Karpas-422 (cell line): ENCODE measurements at regions not wholly inside any gene's neighbourhood (a gene's known extent, or its start where the extent isn't known, plus 50 kb on each side); places are given as distances from the start of the nearest gene placed in this dataset.

Source experiments
- DNase-seq: peaks from one replicate; pipeline ENCODE4 v3.0.0-alpha.2; 2015
- H2AFZ ChIP-seq: fragments of 200-600 bp; sonication (generic); 2 replicates; pipeline ENCODE4 v1.6.1; 2014; ENCODE audit warnings: antibody characterized with exemption, low read length, mixed read lengths
- H3K27ac ChIP-seq: fragments of 200-600 bp; sonication (generic); 2 replicates; pipeline ENCODE4 v1.5.1; 2014; ENCODE audit warnings: mild to moderate bottlenecking, low read length, moderate library complexity
- H3K27me3 ChIP-seq: fragments of 200-600 bp; sonication (generic); 2 replicates; pipeline ENCODE4 v1.6.1; 2014; ENCODE audit warnings: low read length, mixed read lengths
- H3K36me3 ChIP-seq: fragments of 200-600 bp; sonication (generic); 2 replicates; pipeline ENCODE4 v1.6.1; 2014; ENCODE audit warnings: low read length, mixed read lengths; ENCODE audit not compliant: insufficient read depth
- H3K4me1 ChIP-seq: fragments of 200-600 bp; sonication (generic); 2 replicates; pipeline ENCODE4 v1.6.1; 2014; ENCODE audit warnings: mild to moderate bottlenecking, low read length, mixed read lengths
- H3K4me2 ChIP-seq: fragments of 200-600 bp; sonication (generic); 2 replicates; pipeline ENCODE4 v1.6.1; 2014; ENCODE audit warnings: low read length, low read depth, mild to moderate bottlenecking; ENCODE audit not compliant: poor library complexity, severe bottlenecking
- H3K4me3 ChIP-seq: fragments of 200-600 bp; sonication (generic); 2 replicates; pipeline ENCODE4 v1.5.1; 2014; ENCODE audit warnings: mild to moderate bottlenecking, antibody characterized with exemption, low read length, mixed read lengths
- H3K79me2 ChIP-seq: fragments of 200-600 bp; sonication (generic); 2 replicates; pipeline ENCODE4 v1.6.1; 2014; ENCODE audit warnings: mild to moderate bottlenecking, low read length, mixed read lengths
- H3K9ac ChIP-seq: fragments of 200-600 bp; sonication (generic); 2 replicates; pipeline ENCODE4 v1.6.0; 2014; ENCODE audit warnings: low read length
- H3K9me2 ChIP-seq: fragments of 200-600 bp; sonication (generic), shearing (Covaris generic); replicated peaks from 2 replicates; pipeline ENCODE4 v1.6.0; 2014; ENCODE audit warnings: mild to moderate bottlenecking, low read length, moderate library complexity; ENCODE audit not compliant: insufficient read depth
- H3K9me3 ChIP-seq: fragments of 300-700, 200-600 bp; sonication (generic); 2 replicates; pipeline ENCODE4 v1.6.1; 2014; ENCODE audit warnings: low read length, mixed read lengths
- H4K20me1 ChIP-seq: fragments of 200-600 bp; sonication (generic); 2 replicates; pipeline ENCODE4 v1.6.1; 2014; ENCODE audit warnings: mild to moderate bottlenecking, antibody characterized with exemption, low read length, low read depth; ENCODE audit not compliant: insufficient read depth

- no peaks in the 10 kb centered on the region for H3K36me3 ChIP-seq
- no peaks in the 10 kb centered on the region for H3K4me1 ChIP-seq
- no peak overlapping the region for H3K4me2 ChIP-seq
- no peaks in the 10 kb centered on the region for H3K79me2 ChIP-seq
- no peak overlapping the region for H3K4me3 ChIP-seq
- H3K27me3 ChIP-seq, result no peaks in the 10 kb centered on the region
- H3K9ac ChIP-seq, result no peak overlapping the region
- H3K9me2 ChIP-seq, result no peaks in the 10 kb centered on the region
- H2AFZ ChIP-seq, result no peak overlapping the region
- H3K27ac ChIP-seq, result no peak overlapping the region
- no peaks in the 10 kb centered on the region for H4K20me1 ChIP-seq
- no peaks in the 10 kb centered on the region for H3K9me3 ChIP-seq
- no peak for DNase-seq
Observed at GRCh38 chr13:22111152-22111783, 440.4 kb downstream of the FGF9 start.

- no peaks in the 10 kb centered on the region for H3K27me3 ChIP-seq
- H3K9ac ChIP-seq, result no peak overlapping the region
- H3K36me3 ChIP-seq, result no peaks in the 10 kb centered on the region
- H3K79me2 ChIP-seq, result no peaks in the 10 kb centered on the region
- DNase-seq, result no peak
- H3K4me2 ChIP-seq, result no peak overlapping the region
- no peak overlapping the region for H2AFZ ChIP-seq
- H3K4me1 ChIP-seq, result no peaks in the 10 kb centered on the region
- no peak overlapping the region for H3K27ac ChIP-seq
- H3K9me3 ChIP-seq, result no peaks in the 10 kb centered on the region
- no peaks in the 10 kb centered on the region for H3K9me2 ChIP-seq
- no peaks in the 10 kb centered on the region for H4K20me1 ChIP-seq
- H3K4me3 ChIP-seq, result no peak overlapping the region
Observed at GRCh38 chr13:22111961-22112360, 441.1 kb downstream of the FGF9 start.

- Histone ChIP-seq H3K9me2 (no peaks in the 10 kb centered on the region), H3K9me3 (no peaks in the 10 kb centered on the region), H3K79me2 (no peaks in the 10 kb centered on the region), H3K36me3 (no peaks in the 10 kb centered on the region), H2AFZ (no peak overlapping the region), H3K9ac (no peak overlapping the region), H3K4me1 (no peaks in the 10 kb centered on the region), H4K20me1 (no peaks in the 10 kb centered on the region), H3K27me3 (no peaks in the 10 kb centered on the region), H3K4me3 (no peak overlapping the region), H3K27ac (no peak overlapping the region), H3K4me2 (no peak overlapping the region)
- no peak for DNase-seq
Observed at GRCh38 chr13:22112956-22113745, 442.3 kb downstream of the FGF9 start.

GRCh38 chr13:22114630-22115311 lies 443.9 kb downstream of the FGF9 start:
- Histone ChIP-seq H3K9me2 (no peaks in the 10 kb centered on the region), H3K4me2 (no peak overlapping the region), H2AFZ (no peak overlapping the region), H3K27ac (no peak overlapping the region), H3K79me2 (no peaks in the 10 kb centered on the region), H3K4me3 (no peak overlapping the region), H4K20me1 (no peaks in the 10 kb centered on the region), H3K27me3 (no peaks in the 10 kb centered on the region), H3K9ac (no peak overlapping the region), H3K9me3 (no peaks in the 10 kb centered on the region), H3K4me1 (no peaks in the 10 kb centered on the region), H3K36me3 (no peaks in the 10 kb centered on the region)
- DNase-seq, result no peak

- H3K4me1 ChIP-seq, result no peaks in the 10 kb centered on the region
- H3K79me2 ChIP-seq, result no peaks in the 10 kb centered on the region
- no peaks in the 10 kb centered on the region for H3K27me3 ChIP-seq
- no peaks in the 10 kb centered on the region for H3K9me3 ChIP-seq
- no peak overlapping the region for H3K4me2 ChIP-seq
- H2AFZ ChIP-seq, result no peak overlapping the region
- DNase-seq, result no peak
- H4K20me1 ChIP-seq, result no peaks in the 10 kb centered on the region
- H3K9me2 ChIP-seq, result no peaks in the 10 kb centered on the region
- no peak overlapping the region for H3K27ac ChIP-seq
- no peak overlapping the region for H3K9ac ChIP-seq
- H3K4me3 ChIP-seq, result no peak overlapping the region
- H3K36me3 ChIP-seq, result no peaks in the 10 kb centered on the region
Observed at GRCh38 chr13:22118158-22118557, 447.3 kb downstream of the FGF9 start.

- no peak overlapping the region for H3K9ac ChIP-seq
- no peak overlapping the region for H2AFZ ChIP-seq
- no peaks in the 10 kb centered on the region for H3K4me1 ChIP-seq
- no peaks in the 10 kb centered on the region for H3K36me3 ChIP-seq
- no peak overlapping the region for H3K27ac ChIP-seq
- no peak overlapping the region for H3K4me3 ChIP-seq
- no peaks in the 10 kb centered on the region for H3K27me3 ChIP-seq
- no peak for DNase-seq
- no peaks in the 10 kb centered on the region for H3K9me2 ChIP-seq
- H4K20me1 ChIP-seq, result no peaks in the 10 kb centered on the region
- no peak overlapping the region for H3K4me2 ChIP-seq
- no peaks in the 10 kb centered on the region for H3K9me3 ChIP-seq
- H3K79me2 ChIP-seq, result no peaks in the 10 kb centered on the region
Observed at GRCh38 chr13:22120646-22121045, 449.8 kb downstream of the FGF9 start.

- H3K9me2 ChIP-seq, result no peaks in the 10 kb centered on the region
- no peak for DNase-seq
- no peak overlapping the region for H3K4me2 ChIP-seq
- H3K36me3 ChIP-seq, result no peaks in the 10 kb centered on the region
- H3K4me3 ChIP-seq, result no peak overlapping the region
- H3K27me3 ChIP-seq, result no peaks in the 10 kb centered on the region
- no peaks in the 10 kb centered on the region for H3K4me1 ChIP-seq
- no peak overlapping the region for H3K27ac ChIP-seq
- H3K9ac ChIP-seq, result no peak overlapping the region
- no peaks in the 10 kb centered on the region for H3K9me3 ChIP-seq
- H4K20me1 ChIP-seq, result no peaks in the 10 kb centered on the region
- no peaks in the 10 kb centered on the region for H3K79me2 ChIP-seq
- no peak overlapping the region for H2AFZ ChIP-seq
Observed at GRCh38 chr13:22121146-22121739, 450.4 kb downstream of the FGF9 start.

- DNase-seq, result no peak
- no peak overlapping the region for H3K4me2 ChIP-seq
Observed at GRCh38 chr13:22126433-22127021, 455.7 kb downstream of the FGF9 start.

More at GRCh38 chr13:22126433-22127021, 455.7 kb downstream of the FGF9 start:
- Histone ChIP-seq H3K9ac (no peak overlapping the region), H3K27me3 (no peaks in the 10 kb centered on the region), H3K36me3 (no peaks in the 10 kb centered on the region), H2AFZ (no peak overlapping the region), H3K9me2 (no peaks in the 10 kb centered on the region), H3K4me3 (no peak overlapping the region), H4K20me1 (no peaks in the 10 kb centered on the region), H3K79me2 (no peaks in the 10 kb centered on the region), H3K27ac (no peak overlapping the region), H3K9me3 (no peaks in the 10 kb centered on the region), H3K4me1 (no peaks in the 10 kb centered on the region)
